ENCODE measurements at regions not wholly inside any gene's neighbourhood (a gene's known extent, or its start where the extent isn't known, plus 50 kb on each side); places are given as distances from the start of the nearest gene placed in this dataset.

- TF ChIP-seq EZH2 (IDR thresholded peaks at IDR 0.05; ENCODE audit: insufficient read depth, poor library complexity, severe bottlenecking) (no peak), EZH2phosphoT487 (IDR thresholded peaks at IDR 0.05; ENCODE audit: insufficient read depth, low read depth) (no peak)
Observed at GRCh38 chr5:164748861-164749260, 1243.4 kb downstream of the MAT2B start.
